Liver (tissue), 8 donors: ENCODE measurements at regions not wholly inside any gene's neighbourhood (a gene's known extent, or its start where the extent isn't known, plus 50 kb on each side); places are given as distances from the start of the nearest gene placed in this dataset.

Experiments
- DNase-seq: peaks from one replicate; pipeline ENCODE4 v3.0.0-alpha.2; 2017; ENCODE audit warnings: low spot score
- H3K27ac ChIP-seq, 2 donors: one replicate each; pipeline ENCODE4 v1.7.0; 2013; ENCODE audit warnings: inconsistent platforms in 2 of 2, low read length in 2 of 2, control low read depth in 1 of 2, low read depth in 1 of 2, mild to moderate bottlenecking in 1 of 2
- H3K27me3 ChIP-seq, 4 donors: one replicate each; pipeline versions ENCODE4 v1.6.1 to v1.7.0; 2013; ENCODE audit warnings: low read length in 3 of 4, inconsistent platforms in 1 of 4, mild to moderate bottlenecking in 1 of 4, moderate library complexity in 1 of 4; ENCODE audit not compliant: control insufficient read depth in 4 of 4, insufficient read depth in 4 of 4
- H3K36me3 ChIP-seq, 4 donors: one replicate each; pipeline versions ENCODE4 v1.6.1 to v1.7.0; 2013; ENCODE audit warnings: low read length in 3 of 4, mild to moderate bottlenecking in 3 of 4, low read depth in 1 of 4, moderate library complexity in 1 of 4; ENCODE audit not compliant: control insufficient read depth in 4 of 4, insufficient read depth in 3 of 4
- H3K4me1 ChIP-seq, 4 donors: one replicate each; pipeline versions ENCODE4 v1.6.1 to v1.7.0; 2013; ENCODE audit warnings: low read length in 3 of 4, mild to moderate bottlenecking in 3 of 4, moderate library complexity in 1 of 4; ENCODE audit not compliant: control insufficient read depth in 4 of 4, insufficient read depth in 4 of 4
- H3K4me3 ChIP-seq, 3 donors: one replicate each; pipeline versions ENCODE4 v1.6.1 to v1.7.0; 2013; ENCODE audit warnings: low read length in 3 of 3, control low read depth in 1 of 3, low read depth in 1 of 3, mild to moderate bottlenecking in 1 of 3
- H3K9ac ChIP-seq, 2 donors: one replicate each; pipeline ENCODE4 v1.7.0; 2013; ENCODE audit warnings: low read length in 2 of 2, mild to moderate bottlenecking in 2 of 2, moderate library complexity in 2 of 2, control low read depth in 1 of 2, low read depth in 1 of 2
- H3K9me3 ChIP-seq, 4 donors: one replicate each; pipeline versions ENCODE4 v1.6.1 to v1.7.0; 2013; ENCODE audit warnings: low read length in 3 of 4; ENCODE audit not compliant: control insufficient read depth in 4 of 4
- EGR1 ChIP-seq, 2 donors: IDR thresholded peaks; 2 replicates each; pipeline ENCODE4 v1.6.1; 2016 to 2018; ENCODE audit warnings: antibody characterized with exemption in 2 of 2, low read depth in 2 of 2
- FOXA1 ChIP-seq: IDR thresholded peaks from 2 replicates; pipeline ENCODE4 v1.6.1; 2016; ENCODE audit warnings: antibody characterized with exemption
- FOXA2 ChIP-seq: IDR thresholded peaks from 2 replicates; pipeline ENCODE4 v1.6.1; 2016; ENCODE audit warnings: antibody characterized with exemption
- GABPA ChIP-seq, 2 donors: IDR thresholded peaks in 1 of 2; conservative IDR thresholded peaks in 1 of 2; 2 replicates each; pipeline ENCODE4 v1.6.1; 2016; ENCODE audit warnings: antibody characterized with exemption in 2 of 2, mild to moderate bottlenecking in 1 of 2, moderate library complexity in 1 of 2
- HNF4A ChIP-seq, 2 donors: conservative IDR thresholded peaks; 2 replicates each; pipeline ENCODE4 v1.6.1; 2016; ENCODE audit warnings: antibody characterized with exemption in 2 of 2, mild to moderate bottlenecking in 2 of 2
- HNF4G ChIP-seq: IDR thresholded peaks from 2 replicates; pipeline ENCODE4 v1.6.1; 2016; ENCODE audit warnings: antibody characterized with exemption
- JUND ChIP-seq, 2 donors: IDR thresholded peaks; 2 replicates each; pipeline ENCODE4 v1.6.1; 2016; ENCODE audit warnings: antibody characterized with exemption in 2 of 2
- NR2F2 ChIP-seq: IDR thresholded peaks from 2 replicates; pipeline ENCODE4 v1.6.1; 2016; ENCODE audit warnings: antibody characterized with exemption
- RAD21 ChIP-seq, 2 donors: IDR thresholded peaks; 2 replicates each; pipeline ENCODE4 v1.6.1; 2016; ENCODE audit warnings: antibody characterized with exemption in 2 of 2, mild to moderate bottlenecking in 2 of 2
- RXRA ChIP-seq, 2 donors: IDR thresholded peaks; 2 replicates each; pipeline ENCODE4 v1.6.1; 2017 to 2018; ENCODE audit warnings: antibody characterized with exemption in 2 of 2, mild to moderate bottlenecking in 1 of 2
- SP1 ChIP-seq: IDR thresholded peaks from 2 replicates; pipeline ENCODE4 v1.6.1; 2018; ENCODE audit warnings: antibody characterized with exemption, mild to moderate bottlenecking
- TAF1 ChIP-seq: conservative IDR thresholded peaks from 2 replicates; pipeline ENCODE4 v1.6.1; 2016; ENCODE audit warnings: antibody characterized with exemption, mild to moderate bottlenecking
- YY1 ChIP-seq: IDR thresholded peaks from 2 replicates; pipeline ENCODE4 v1.6.1; 2016; ENCODE audit warnings: antibody characterized with exemption, mild to moderate bottlenecking
- WGBS: extraction: QIAGEN DNeasy Blood & Tissue Kit; methylation state at CpG from one replicate; pipeline ENCODE4 v1.1.7; 2013; 5-methylcytosine and 5-hydroxymethylcytosine counted together
- TF ChIP-seq, protein P1 (sequence below): IDR thresholded peaks from 2 replicates; pipeline ENCODE4 v1.6.1; 2016; ENCODE audit warnings: antibody characterized with exemption
- TF ChIP-seq, protein P2 (sequence below): IDR thresholded peaks from 2 replicates; pipeline ENCODE4 v1.6.1; 2016; ENCODE audit warnings: antibody characterized with exemption, mild to moderate bottlenecking
- TF ChIP-seq, protein P3 (sequence below): IDR thresholded peaks from 2 replicates; pipeline ENCODE4 v1.6.1; 2016; ENCODE audit warnings: antibody characterized with exemption
- TF ChIP-seq, protein P4 (sequence below): IDR thresholded peaks from 2 replicates; pipeline ENCODE4 v1.6.1; 2016; ENCODE audit warnings: antibody characterized with exemption
- TF ChIP-seq, protein P5 (sequence below): fragments of 150-350 bp; IDR thresholded peaks from 2 replicates; pipeline ENCODE4 v1.5.1; 2017; ENCODE audit warnings: improper control_type of control experiment, low read depth, low read length; ENCODE audit not compliant: missing input control
- donor health status: healthy.
- donor health status: healthy.
- donor health status: healthy.
- donor health status: healthy.
- donor health status: healthy.

DNA sequence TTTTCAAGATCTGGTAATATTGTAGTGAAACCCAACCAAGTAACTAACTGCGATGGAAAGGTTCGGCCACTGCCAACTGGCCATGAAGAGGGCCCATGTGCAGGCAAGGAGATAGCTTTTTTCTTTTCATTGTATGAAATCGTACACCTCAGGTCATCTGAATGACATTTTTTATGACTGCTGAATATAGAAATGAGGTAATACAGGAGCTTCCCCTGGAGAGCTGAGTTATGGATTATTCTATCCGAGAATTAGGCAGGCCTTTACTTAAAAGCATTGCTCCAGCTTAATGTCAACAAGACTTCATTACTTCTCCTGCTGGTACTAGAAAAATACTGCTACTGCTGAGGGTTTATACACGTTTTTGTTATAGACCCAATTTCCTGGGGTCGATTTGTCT is 1215.6 kb downstream of the EFNB2 start:
- peaks cover 0 to 3% (median 0%) of the 10 kb centered on the region in 4 donors for H3K27me3 ChIP-seq
- TF ChIP-seq, protein P1, sequence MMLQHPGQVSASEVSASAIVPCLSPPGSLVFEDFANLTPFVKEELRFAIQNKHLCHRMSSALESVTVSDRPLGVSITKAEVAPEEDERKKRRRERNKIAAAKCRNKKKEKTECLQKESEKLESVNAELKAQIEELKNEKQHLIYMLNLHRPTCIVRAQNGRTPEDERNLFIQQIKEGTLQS: no peak
- TF ChIP-seq HNF4G (no peak), SP1 (no peak), HNF4A (conservative IDR thresholded peaks at IDR 0.05) (no peak), NR2F2 (no peak), RAD21 (IDR thresholded peaks at IDR 0.05) (no peak), FOXA1 (no peak), RXRA (IDR thresholded peaks at IDR 0.05) (no peak), EGR1 (IDR thresholded peaks at IDR 0.05; ENCODE audit: low read depth in 2 of 2) (no peak), JUND (IDR thresholded peaks at IDR 0.05) (no peak), YY1 (no peak), TAF1 (no peak), FOXA2 (no peak)
- TF ChIP-seq, protein P2, sequence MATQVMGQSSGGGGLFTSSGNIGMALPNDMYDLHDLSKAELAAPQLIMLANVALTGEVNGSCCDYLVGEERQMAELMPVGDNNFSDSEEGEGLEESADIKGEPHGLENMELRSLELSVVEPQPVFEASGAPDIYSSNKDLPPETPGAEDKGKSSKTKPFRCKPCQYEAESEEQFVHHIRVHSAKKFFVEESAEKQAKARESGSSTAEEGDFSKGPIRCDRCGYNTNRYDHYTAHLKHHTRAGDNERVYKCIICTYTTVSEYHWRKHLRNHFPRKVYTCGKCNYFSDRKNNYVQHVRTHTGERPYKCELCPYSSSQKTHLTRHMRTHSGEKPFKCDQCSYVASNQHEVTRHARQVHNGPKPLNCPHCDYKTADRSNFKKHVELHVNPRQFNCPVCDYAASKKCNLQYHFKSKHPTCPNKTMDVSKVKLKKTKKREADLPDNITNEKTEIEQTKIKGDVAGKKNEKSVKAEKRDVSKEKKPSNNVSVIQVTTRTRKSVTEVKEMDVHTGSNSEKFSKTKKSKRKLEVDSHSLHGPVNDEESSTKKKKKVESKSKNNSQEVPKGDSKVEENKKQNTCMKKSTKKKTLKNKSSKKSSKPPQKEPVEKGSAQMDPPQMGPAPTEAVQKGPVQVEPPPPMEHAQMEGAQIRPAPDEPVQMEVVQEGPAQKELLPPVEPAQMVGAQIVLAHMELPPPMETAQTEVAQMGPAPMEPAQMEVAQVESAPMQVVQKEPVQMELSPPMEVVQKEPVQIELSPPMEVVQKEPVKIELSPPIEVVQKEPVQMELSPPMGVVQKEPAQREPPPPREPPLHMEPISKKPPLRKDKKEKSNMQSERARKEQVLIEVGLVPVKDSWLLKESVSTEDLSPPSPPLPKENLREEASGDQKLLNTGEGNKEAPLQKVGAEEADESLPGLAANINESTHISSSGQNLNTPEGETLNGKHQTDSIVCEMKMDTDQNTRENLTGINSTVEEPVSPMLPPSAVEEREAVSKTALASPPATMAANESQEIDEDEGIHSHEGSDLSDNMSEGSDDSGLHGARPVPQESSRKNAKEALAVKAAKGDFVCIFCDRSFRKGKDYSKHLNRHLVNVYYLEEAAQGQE: no peak
- TF ChIP-seq, protein P3, sequence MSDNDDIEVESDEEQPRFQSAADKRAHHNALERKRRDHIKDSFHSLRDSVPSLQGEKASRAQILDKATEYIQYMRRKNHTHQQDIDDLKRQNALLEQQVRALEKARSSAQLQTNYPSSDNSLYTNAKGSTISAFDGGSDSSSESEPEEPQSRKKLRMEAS: no peak
- no peak for DNase-seq
- no peak overlapping the region for H3K27ac ChIP-seq
- peaks cover 0 to 4% (median 0%) of the 10 kb centered on the region in 4 donors for H3K9me3 ChIP-seq
- no peaks in the 10 kb centered on the region for H3K4me1 ChIP-seq
- H3K36me3 ChIP-seq: no peaks in the 10 kb centered on the region
- no peak overlapping the region for H3K9ac ChIP-seq
- 67% methylated on average over 6 of the region's 6 CpGs for WGBS
- H3K4me3 ChIP-seq: no peak overlapping the region

DNA sequence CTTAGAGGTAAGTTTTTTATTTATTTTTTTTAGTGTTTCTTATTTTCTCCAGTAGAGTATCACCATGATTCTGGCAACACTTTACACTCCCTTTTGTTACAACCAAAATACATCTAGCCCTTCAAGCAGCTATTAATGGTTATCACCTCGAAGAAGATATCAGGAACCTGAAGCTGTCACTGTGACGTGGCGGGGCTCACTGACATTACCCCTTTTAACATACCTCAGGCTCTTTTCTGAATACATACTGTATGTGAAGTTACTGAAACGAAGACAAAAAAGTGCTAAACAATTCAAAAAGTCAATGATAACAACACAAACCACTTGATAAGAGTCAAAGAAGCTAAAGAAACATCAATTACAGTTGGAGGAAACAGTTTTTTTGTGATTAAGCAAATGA is 1218.7 kb downstream of the EFNB2 start:
- no peak for TF ChIP-seq RXRA (IDR thresholded peaks at IDR 0.05)
- TF ChIP-seq, protein P4, sequence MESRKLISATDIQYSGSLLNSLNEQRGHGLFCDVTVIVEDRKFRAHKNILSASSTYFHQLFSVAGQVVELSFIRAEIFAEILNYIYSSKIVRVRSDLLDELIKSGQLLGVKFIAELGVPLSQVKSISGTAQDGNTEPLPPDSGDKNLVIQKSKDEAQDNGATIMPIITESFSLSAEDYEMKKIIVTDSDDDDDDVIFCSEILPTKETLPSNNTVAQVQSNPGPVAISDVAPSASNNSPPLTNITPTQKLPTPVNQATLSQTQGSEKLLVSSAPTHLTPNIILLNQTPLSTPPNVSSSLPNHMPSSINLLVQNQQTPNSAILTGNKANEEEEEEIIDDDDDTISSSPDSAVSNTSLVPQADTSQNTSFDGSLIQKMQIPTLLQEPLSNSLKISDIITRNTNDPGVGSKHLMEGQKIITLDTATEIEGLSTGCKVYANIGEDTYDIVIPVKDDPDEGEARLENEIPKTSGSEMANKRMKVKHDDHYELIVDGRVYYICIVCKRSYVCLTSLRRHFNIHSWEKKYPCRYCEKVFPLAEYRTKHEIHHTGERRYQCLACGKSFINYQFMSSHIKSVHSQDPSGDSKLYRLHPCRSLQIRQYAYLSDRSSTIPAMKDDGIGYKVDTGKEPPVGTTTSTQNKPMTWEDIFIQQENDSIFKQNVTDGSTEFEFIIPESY: no peak
- TF ChIP-seq HNF4G: no peak
- no peak for TF ChIP-seq TAF1
- no peak for TF ChIP-seq EGR1 (IDR thresholded peaks at IDR 0.05; ENCODE audit: low read depth in 2 of 2)
- no peak for TF ChIP-seq FOXA2
- no peak for TF ChIP-seq RAD21 (IDR thresholded peaks at IDR 0.05)
- TF ChIP-seq JUND (IDR thresholded peaks at IDR 0.05): no peak
- TF ChIP-seq SP1: no peak
- no peak for TF ChIP-seq HNF4A (conservative IDR thresholded peaks at IDR 0.05)
- no peak for TF ChIP-seq FOXA1
- TF ChIP-seq, protein P5, sequence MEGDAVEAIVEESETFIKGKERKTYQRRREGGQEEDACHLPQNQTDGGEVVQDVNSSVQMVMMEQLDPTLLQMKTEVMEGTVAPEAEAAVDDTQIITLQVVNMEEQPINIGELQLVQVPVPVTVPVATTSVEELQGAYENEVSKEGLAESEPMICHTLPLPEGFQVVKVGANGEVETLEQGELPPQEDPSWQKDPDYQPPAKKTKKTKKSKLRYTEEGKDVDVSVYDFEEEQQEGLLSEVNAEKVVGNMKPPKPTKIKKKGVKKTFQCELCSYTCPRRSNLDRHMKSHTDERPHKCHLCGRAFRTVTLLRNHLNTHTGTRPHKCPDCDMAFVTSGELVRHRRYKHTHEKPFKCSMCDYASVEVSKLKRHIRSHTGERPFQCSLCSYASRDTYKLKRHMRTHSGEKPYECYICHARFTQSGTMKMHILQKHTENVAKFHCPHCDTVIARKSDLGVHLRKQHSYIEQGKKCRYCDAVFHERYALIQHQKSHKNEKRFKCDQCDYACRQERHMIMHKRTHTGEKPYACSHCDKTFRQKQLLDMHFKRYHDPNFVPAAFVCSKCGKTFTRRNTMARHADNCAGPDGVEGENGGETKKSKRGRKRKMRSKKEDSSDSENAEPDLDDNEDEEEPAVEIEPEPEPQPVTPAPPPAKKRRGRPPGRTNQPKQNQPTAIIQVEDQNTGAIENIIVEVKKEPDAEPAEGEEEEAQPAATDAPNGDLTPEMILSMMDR: no peak
- TF ChIP-seq GABPA (IDR thresholded peaks at IDR 0.05 in 1 of 2, conservative IDR thresholded peaks at IDR 0.05 in 1 of 2): no peak
- no peak for TF ChIP-seq NR2F2
- TF ChIP-seq, protein P2: no peak
- TF ChIP-seq, protein P3: no peak
- TF ChIP-seq, protein P1: no peak
- TF ChIP-seq YY1: no peak
- Histone ChIP-seq H3K27ac (no peak overlapping the region), H3K4me3 (no peak overlapping the region), H3K36me3 (no peaks in the 10 kb centered on the region), H3K4me1 (no peaks in the 10 kb centered on the region), H3K9me3 (no peaks in the 10 kb centered on the region), H3K9ac (no peak overlapping the region), H3K27me3 (peaks cover 0 to 3% (median 0%) of the 10 kb centered on the region in 4 donors)
- no peak for DNase-seq
- WGBS: 52% methylated on average over 4 of the region's 4 CpGs
